ENCODE measurements at regions not wholly inside any gene's neighbourhood (a gene's known extent, or its start where the extent isn't known, plus 50 kb on each side); places are given as distances from the start of the nearest gene placed in this dataset.

DNA sequence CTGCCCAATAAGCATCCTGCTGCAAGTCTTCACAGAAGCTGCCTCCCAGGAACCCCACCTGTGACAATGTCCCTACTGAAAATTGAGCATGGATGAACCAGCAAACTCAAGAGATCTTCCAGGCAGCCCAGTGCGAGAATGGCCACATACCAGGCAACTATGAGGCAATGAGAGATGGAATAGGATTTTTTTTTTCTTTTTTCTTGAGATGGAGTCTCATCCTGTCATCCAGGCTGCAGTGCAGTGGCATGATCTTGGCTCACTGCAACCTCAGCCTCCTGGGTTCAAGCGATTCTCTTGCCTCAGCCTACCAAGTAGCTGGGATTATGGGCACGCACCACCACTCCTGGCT lies 60.9 kb upstream of the ARL8B start:
- Mint-ChIP-seq H3K4me1 (ENCODE audit: low read depth, unreplicated experiment) (peaks cover 13% of the 10 kb centered on the region), H3K4me3 (ENCODE audit: unreplicated experiment) (no peak overlapping the region), H3K27me3 (ENCODE audit: low read depth, unreplicated experiment) (peaks cover 11% of the 10 kb centered on the region), H3K36me3 (ENCODE audit: low read depth, unreplicated experiment) (no peaks in the 10 kb centered on the region), H3K27ac (ENCODE audit: unreplicated experiment) (no peak overlapping the region), H3K9me3 (ENCODE audit: unreplicated experiment) (peaks cover 2% of the 10 kb centered on the region)
- Histone ChIP-seq H3K9me3 (ENCODE audit: insufficient read depth, low read depth, low read length) (no peaks in the 10 kb centered on the region), H3K27ac (ENCODE audit: low read depth, low read length) (no peak overlapping the region), H4K20me1 (ENCODE audit: insufficient read depth, low read length) (no peaks in the 10 kb centered on the region), H3K27me3 (ENCODE audit: insufficient read depth, low read length) (no peaks in the 10 kb centered on the region), H2AFZ (ENCODE audit: low read depth, low read length) (no peak overlapping the region), H3K4me2 (ENCODE audit: low read length) (no peak overlapping the region), H3K4me1 (ENCODE audit: insufficient read depth, low read length) (peaks cover 9% of the 10 kb centered on the region), H3K36me3 (ENCODE audit: insufficient read depth, low read length) (no peaks in the 10 kb centered on the region), H3K79me2 (ENCODE audit: insufficient read depth, low read length) (no peaks in the 10 kb centered on the region), H3K9ac (ENCODE audit: low read length) (no peak overlapping the region), H3K4me3 (ENCODE audit: insufficient read depth, low read depth, low read length) (no peak overlapping the region)
- FAIRE-seq: no peak
- no peak for DNase-seq (ENCODE audit: low read depth)
- TF ChIP-seq, protein P1, sequence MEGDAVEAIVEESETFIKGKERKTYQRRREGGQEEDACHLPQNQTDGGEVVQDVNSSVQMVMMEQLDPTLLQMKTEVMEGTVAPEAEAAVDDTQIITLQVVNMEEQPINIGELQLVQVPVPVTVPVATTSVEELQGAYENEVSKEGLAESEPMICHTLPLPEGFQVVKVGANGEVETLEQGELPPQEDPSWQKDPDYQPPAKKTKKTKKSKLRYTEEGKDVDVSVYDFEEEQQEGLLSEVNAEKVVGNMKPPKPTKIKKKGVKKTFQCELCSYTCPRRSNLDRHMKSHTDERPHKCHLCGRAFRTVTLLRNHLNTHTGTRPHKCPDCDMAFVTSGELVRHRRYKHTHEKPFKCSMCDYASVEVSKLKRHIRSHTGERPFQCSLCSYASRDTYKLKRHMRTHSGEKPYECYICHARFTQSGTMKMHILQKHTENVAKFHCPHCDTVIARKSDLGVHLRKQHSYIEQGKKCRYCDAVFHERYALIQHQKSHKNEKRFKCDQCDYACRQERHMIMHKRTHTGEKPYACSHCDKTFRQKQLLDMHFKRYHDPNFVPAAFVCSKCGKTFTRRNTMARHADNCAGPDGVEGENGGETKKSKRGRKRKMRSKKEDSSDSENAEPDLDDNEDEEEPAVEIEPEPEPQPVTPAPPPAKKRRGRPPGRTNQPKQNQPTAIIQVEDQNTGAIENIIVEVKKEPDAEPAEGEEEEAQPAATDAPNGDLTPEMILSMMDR (IDR thresholded peaks at IDR 0.05; ENCODE audit: insufficient read depth, low read depth, low read length): no peak
- TF ChIP-seq EZH2 (IDR thresholded peaks at IDR 0.05; ENCODE audit: insufficient read depth, low read length): no peak

DNA sequence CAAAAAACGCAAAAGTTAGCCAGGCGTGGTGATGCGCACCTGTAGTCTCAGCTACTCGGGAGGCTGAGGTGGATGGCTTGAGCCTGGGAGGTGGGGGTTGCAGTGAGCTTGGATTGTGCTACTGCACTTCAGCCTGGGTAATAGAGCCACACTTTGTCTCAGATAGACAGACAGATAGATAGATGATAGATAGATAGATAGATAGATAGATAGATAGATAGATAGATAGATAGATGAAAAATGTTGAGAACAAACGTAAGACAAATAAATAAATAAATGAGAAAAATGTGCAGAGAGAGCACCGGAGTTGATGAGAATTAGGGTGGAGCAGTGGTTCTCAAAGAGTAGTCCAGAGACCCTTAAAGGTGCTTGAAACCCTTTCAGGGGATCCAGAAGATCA lies 58.4 kb upstream of the ARL8B start:
- no peak overlapping the region for H3K4me2 ChIP-seq (ENCODE audit: low read length)
- H3K4me3 ChIP-seq (ENCODE audit: insufficient read depth, low read depth, low read length): no peak overlapping the region
- no peaks in the 10 kb centered on the region for H3K27me3 ChIP-seq (ENCODE audit: insufficient read depth, low read length)
- H3K27ac ChIP-seq (ENCODE audit: low read depth, low read length): no peak overlapping the region
- H3K4me1 Mint-ChIP-seq (ENCODE audit: low read depth, unreplicated experiment): no peaks in the 10 kb centered on the region
- H3K4me3 Mint-ChIP-seq (ENCODE audit: unreplicated experiment): no peak overlapping the region
- no peak for DNase-seq (ENCODE audit: low read depth)
- no peaks in the 10 kb centered on the region for H3K36me3 ChIP-seq (ENCODE audit: insufficient read depth, low read length)
- no peaks in the 10 kb centered on the region for H3K36me3 Mint-ChIP-seq (ENCODE audit: low read depth, unreplicated experiment)
- H2AFZ ChIP-seq (ENCODE audit: low read depth, low read length): no peak overlapping the region
- no peak for TF ChIP-seq EZH2 (IDR thresholded peaks at IDR 0.05; ENCODE audit: insufficient read depth, low read length)
- TF ChIP-seq, protein P1 (IDR thresholded peaks at IDR 0.05; ENCODE audit: insufficient read depth, low read depth, low read length): no peak
- H3K9me3 ChIP-seq (ENCODE audit: insufficient read depth, low read depth, low read length): no peaks in the 10 kb centered on the region
- FAIRE-seq: no peak
- H3K27ac Mint-ChIP-seq (ENCODE audit: unreplicated experiment): no peak overlapping the region
- H3K27me3 Mint-ChIP-seq (ENCODE audit: low read depth, unreplicated experiment): peaks cover 17% of the 10 kb centered on the region
- H3K79me2 ChIP-seq (ENCODE audit: insufficient read depth, low read length): no peaks in the 10 kb centered on the region
- H3K9me3 Mint-ChIP-seq (ENCODE audit: unreplicated experiment): peaks cover 2% of the 10 kb centered on the region
- no peaks in the 10 kb centered on the region for H3K4me1 ChIP-seq (ENCODE audit: insufficient read depth, low read length)
- no peak overlapping the region for H3K9ac ChIP-seq (ENCODE audit: low read length)
- H4K20me1 ChIP-seq (ENCODE audit: insufficient read depth, low read length): no peaks in the 10 kb centered on the region

DNA sequence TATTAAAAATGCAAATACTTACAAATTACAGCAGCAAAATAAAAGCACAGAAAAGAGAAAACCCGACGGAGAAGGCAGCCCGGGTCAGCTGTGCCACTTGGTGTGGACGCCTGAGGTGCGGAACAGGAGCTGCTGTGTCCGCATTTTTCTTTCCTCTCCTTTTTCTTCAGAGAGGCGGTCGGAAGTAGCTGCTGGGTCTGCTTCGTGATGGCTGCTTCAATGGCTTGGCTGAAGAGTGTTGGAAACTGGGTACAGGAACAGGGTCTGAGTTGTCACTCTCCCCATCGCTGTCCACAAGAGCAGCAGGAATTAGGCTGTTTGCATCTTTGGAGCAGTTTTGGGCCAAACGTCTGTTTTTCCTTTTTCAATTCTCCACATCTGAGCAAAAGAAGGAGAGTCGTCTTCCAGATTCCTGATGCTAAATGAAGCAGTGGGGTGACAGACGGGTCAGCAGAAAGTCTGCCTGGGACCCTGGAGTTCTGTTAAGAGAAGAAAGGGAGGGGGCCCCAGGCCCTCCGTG lies 53.5 kb upstream of the ARL8B start:
- Histone ChIP-seq H3K4me2 (ENCODE audit: low read length) (no peak overlapping the region), H3K27me3 (ENCODE audit: insufficient read depth, low read length) (no peaks in the 10 kb centered on the region), H2AFZ (ENCODE audit: low read depth, low read length) (no peak overlapping the region), H4K20me1 (ENCODE audit: insufficient read depth, low read length) (no peaks in the 10 kb centered on the region), H3K9me3 (ENCODE audit: insufficient read depth, low read depth, low read length) (no peaks in the 10 kb centered on the region), H3K36me3 (ENCODE audit: insufficient read depth, low read length) (no peaks in the 10 kb centered on the region), H3K4me1 (ENCODE audit: insufficient read depth, low read length) (peaks cover 8% of the 10 kb centered on the region), H3K27ac (ENCODE audit: low read depth, low read length) (no peak overlapping the region), H3K4me3 (ENCODE audit: insufficient read depth, low read depth, low read length) (no peak overlapping the region), H3K79me2 (ENCODE audit: insufficient read depth, low read length) (no peaks in the 10 kb centered on the region), H3K9ac (ENCODE audit: low read length) (no peak overlapping the region)
- no peak for TF ChIP-seq EZH2 (IDR thresholded peaks at IDR 0.05; ENCODE audit: insufficient read depth, low read length)
- TF ChIP-seq, protein P1 (IDR thresholded peaks at IDR 0.05; ENCODE audit: insufficient read depth, low read depth, low read length): no peak
- DNase-seq (ENCODE audit: low read depth) (no peak), FAIRE-seq (no peak)
- no peak overlapping the region for H3K27ac Mint-ChIP-seq (ENCODE audit: unreplicated experiment)
- H3K27me3 Mint-ChIP-seq (ENCODE audit: low read depth, unreplicated experiment): peaks cover 29% of the 10 kb centered on the region
- H3K4me1 Mint-ChIP-seq (ENCODE audit: low read depth, unreplicated experiment): no peaks in the 10 kb centered on the region
- H3K36me3 Mint-ChIP-seq (ENCODE audit: low read depth, unreplicated experiment): no peaks in the 10 kb centered on the region
- H3K9me3 Mint-ChIP-seq (ENCODE audit: unreplicated experiment): peaks cover 2% of the 10 kb centered on the region
- no peak overlapping the region for H3K4me3 Mint-ChIP-seq (ENCODE audit: unreplicated experiment)
